ENCODE measurements at regions not wholly inside any gene's neighbourhood (a gene's known extent, or its start where the extent isn't known, plus 50 kb on each side); places are given as distances from the start of the nearest gene placed in this dataset.

- no peak for TF ChIP-seq CTCF (conservative IDR thresholded peaks at IDR 0.05)
- TF ChIP-seq EZH2 (IDR thresholded peaks at IDR 0.05; ENCODE audit: low read depth) = no peak
These were observed 80.9 kb upstream of the SYT6 start for GRCh38 chr1:114234408-114235124.

Measured in PC-9 (cell line).